GM18519 (cell line): ENCODE measurements at regions not wholly inside any gene's neighbourhood (a gene's known extent, or its start where the extent isn't known, plus 50 kb on each side); places are given as distances from the start of the nearest gene placed in this dataset.
"Not testable (repeated sequence)": the region's sequence is repeated elsewhere in the genome, so short reads cannot be mapped to it uniquely, and the experiment has no call there.

ENCODE experiments used
- ATAC-seq: cut with Tn5 transposase; IDR thresholded peaks from one replicate; pipeline ENCODE4 v1.9.1; 2021; ENCODE audit warnings: mild to moderate bottlenecking, moderate library complexity; ENCODE audit not compliant: unreplicated experiment, low FRiP score

- no peak for ATAC-seq
These were observed 195.5 kb upstream of the FBXL4 start for GRCh38 chr6:99143108-99143861.

- not testable (repeated sequence) for ATAC-seq
These were observed 194.2 kb upstream of the FBXL4 start for GRCh38 chr6:99141906-99142305.

GRCh38 chr6:99138445-99138844 lies 190.7 kb upstream of the FBXL4 start:
- ATAC-seq = no peak

- ATAC-seq = no peak
These were observed 189.6 kb upstream of the FBXL4 start for GRCh38 chr6:99137314-99137713.

GRCh38 chr6:99136488-99136887 lies 188.7 kb upstream of the FBXL4 start:
- no peak for ATAC-seq

GRCh38 chr6:99132026-99132635 lies 184.4 kb upstream of the FBXL4 start:
- no peak for ATAC-seq

GRCh38 chr6:99130897-99131873 lies 183.4 kb upstream of the FBXL4 start:
- no peak for ATAC-seq

GRCh38 chr6:99129835-99130234 lies 182.1 kb upstream of the FBXL4 start:
- no peak for ATAC-seq

- no peak for ATAC-seq
These were observed 174.0 kb upstream of the FBXL4 start for GRCh38 chr6:99121748-99122147.

- ATAC-seq = no peak
These were observed 172.9 kb upstream of the FBXL4 start for GRCh38 chr6:99120641-99121040.

GRCh38 chr6:99119109-99120031 lies 171.6 kb upstream of the FBXL4 start:
- ATAC-seq = no peak

GRCh38 chr6:99114769-99115406 lies 167.1 kb upstream of the FBXL4 start:
- no peak for ATAC-seq

GRCh38 chr6:99111590-99111989 lies 163.8 kb upstream of the FBXL4 start:
- ATAC-seq = no peak

GRCh38 chr6:99110029-99110428 lies 162.3 kb upstream of the FBXL4 start:
- no peak for ATAC-seq

GRCh38 chr6:99104218-99104617 lies 156.5 kb upstream of the FBXL4 start:
- no peak for ATAC-seq

- ATAC-seq = no peak
These were observed 151.5 kb upstream of the FBXL4 start for GRCh38 chr6:99099243-99099642.

GRCh38 chr6:99096170-99096569 lies 148.4 kb upstream of the FBXL4 start:
- no peak for ATAC-seq

GRCh38 chr6:99093456-99094190 lies 145.9 kb upstream of the FBXL4 start:
- no peak for ATAC-seq

- ATAC-seq = no peak
These were observed 144.7 kb upstream of the FBXL4 start for GRCh38 chr6:99092461-99092860.
